WERI-Rb-1 (cell line): ENCODE measurements at regions not wholly inside any gene's neighbourhood (a gene's known extent, or its start where the extent isn't known, plus 50 kb on each side); places are given as distances from the start of the nearest gene placed in this dataset.

ENCODE experiments used
- DNase-seq: peaks from one replicate; pipeline ENCODE4 v3.0.0-alpha.2; 2020
- H3K27ac ChIP-seq: fragments of 250-450 bp; sonication (Bioruptor Pico); 2 replicates; pipeline ENCODE4 v1.5.1; 2020; ENCODE audit warnings: mild to moderate bottlenecking, moderate library complexity
- H3K27me3 ChIP-seq: fragments of 250-450 bp; sonication (Bioruptor Pico); 2 replicates; pipeline ENCODE4 v1.5.1; 2021; ENCODE audit warnings: mild to moderate bottlenecking, low read depth, moderate library complexity; ENCODE audit not compliant: insufficient read depth, severe bottlenecking
- H3K36me3 ChIP-seq: fragments of 250-450 bp; sonication (Bioruptor Pico); 2 replicates; pipeline ENCODE4 v1.5.1; 2020; ENCODE audit warnings: mild to moderate bottlenecking, moderate library complexity
- H3K4me3 ChIP-seq: 2 replicates; pipeline ENCODE4 v1.5.1; 2011; ENCODE audit warnings: low read depth, mild to moderate bottlenecking, control low read depth, low read length
- H3K9me3 ChIP-seq: fragments of 250-450 bp; sonication (Bioruptor Pico); 2 replicates; pipeline ENCODE4 v1.5.1; 2021; ENCODE audit warnings: mild to moderate bottlenecking, moderate library complexity; ENCODE audit not compliant: severe bottlenecking
- CTCF ChIP-seq: IDR thresholded peaks from 2 replicates; pipeline ENCODE4 v1.5.1; 2011; ENCODE audit warnings: low read depth, mild to moderate bottlenecking, control low read depth, inconsistent platforms, low read length

- no peak for DNase-seq
- Histone ChIP-seq H3K4me3 (no peak overlapping the region), H3K27ac (no peak overlapping the region), H3K27me3 (no peaks in the 10 kb centered on the region), H3K36me3 (no peaks in the 10 kb centered on the region), H3K9me3 (no peaks in the 10 kb centered on the region)
- TF ChIP-seq CTCF: no peak
Measured at GRCh38 chr20:10857352-10858070, 183.7 kb upstream of the JAG1 start.

GRCh38 chr20:10861090-10861489 is 187.3 kb upstream of the JAG1 start:
- Histone ChIP-seq H3K36me3 (no peaks in the 10 kb centered on the region), H3K4me3 (no peak overlapping the region), H3K27me3 (no peaks in the 10 kb centered on the region), H3K27ac (no peak overlapping the region), H3K9me3 (no peaks in the 10 kb centered on the region)
- TF ChIP-seq CTCF: no peak
- DNase-seq: no peak

GRCh38 chr20:10861619-10862018 is 187.8 kb upstream of the JAG1 start:
- no peak overlapping the region for H3K4me3 ChIP-seq
- H3K36me3 ChIP-seq: no peaks in the 10 kb centered on the region
- no peaks in the 10 kb centered on the region for H3K27me3 ChIP-seq
- no peaks in the 10 kb centered on the region for H3K9me3 ChIP-seq
- TF ChIP-seq CTCF: no peak
- no peak overlapping the region for H3K27ac ChIP-seq
- no peak for DNase-seq

- TF ChIP-seq CTCF: no peak
- Histone ChIP-seq H3K27ac (no peak overlapping the region), H3K9me3 (no peaks in the 10 kb centered on the region), H3K36me3 (no peaks in the 10 kb centered on the region), H3K4me3 (no peak overlapping the region), H3K27me3 (no peaks in the 10 kb centered on the region)
- DNase-seq: no peak
Measured at GRCh38 chr20:10863337-10864060, 189.7 kb upstream of the JAG1 start.

- Histone ChIP-seq H3K36me3 (no peaks in the 10 kb centered on the region), H3K9me3 (no peaks in the 10 kb centered on the region), H3K27ac (no peak overlapping the region), H3K4me3 (no peak overlapping the region), H3K27me3 (no peaks in the 10 kb centered on the region)
- no peak for DNase-seq
- TF ChIP-seq CTCF: no peak
Measured at GRCh38 chr20:10864076-10864672, 190.4 kb upstream of the JAG1 start.
